ACHN (cell line): ENCODE measurements at regions not wholly inside any gene's neighbourhood (a gene's known extent, or its start where the extent isn't known, plus 50 kb on each side); places are given as distances from the start of the nearest gene placed in this dataset.

Experiments used
- DNase-seq: peaks from one replicate; pipeline ENCODE4 v3.0.0-alpha.2; 2015
- in situ Hi-C: cut with HindIII; loops from 2 replicates; pipeline ENCODE4 v1.10.0; 2017; ENCODE audit warnings: low sequenced_read_pairs, low pct_ligation_motif_present, low pct_unique_long_range_greater_than_20kb

GRCh38 chr4:147418226-147418625, 62.7 kb upstream of the EDNRA start:
- no peak for DNase-seq
- in situ Hi-C loops, result no loop called here

DNA sequence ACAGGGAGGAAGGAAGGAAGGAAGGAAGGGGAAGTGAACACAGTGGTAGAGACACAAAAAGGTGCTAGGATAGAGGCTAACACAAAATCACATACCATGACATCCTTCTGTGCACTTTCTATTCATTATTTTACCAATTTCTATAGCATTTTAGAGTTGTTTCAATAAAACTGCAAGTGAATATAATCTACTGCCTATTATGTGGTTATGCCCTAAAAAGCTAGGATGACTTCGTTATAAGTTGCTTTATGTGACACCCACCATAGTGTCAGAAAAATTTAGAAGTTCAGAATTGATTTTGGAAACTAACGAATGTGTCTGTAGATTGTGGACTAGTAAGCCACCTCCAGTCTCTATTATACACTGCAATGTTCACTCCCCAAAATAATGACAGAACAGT, 59.4 kb upstream of the EDNRA start:
- no peak for DNase-seq
- in situ Hi-C loops, result no loop called here

DNA sequence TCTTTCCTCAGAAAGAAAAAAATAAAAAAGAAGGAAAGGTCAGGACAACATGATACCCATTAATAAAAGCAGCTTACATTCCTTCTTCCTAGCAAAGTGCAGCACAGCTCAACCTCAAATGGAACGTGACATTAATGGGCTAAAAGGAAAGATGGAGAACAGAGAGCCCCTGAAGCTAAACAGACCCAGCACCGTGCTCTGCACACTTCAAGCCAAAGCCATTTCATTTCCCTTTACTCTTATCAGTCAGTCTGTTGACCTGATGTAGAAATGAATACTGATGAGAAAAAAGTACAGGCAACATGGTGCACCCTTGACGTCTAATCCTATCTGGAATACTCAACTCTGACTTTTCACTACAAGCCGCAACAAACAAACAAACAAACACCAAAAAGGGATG, 57.7 kb upstream of the EDNRA start:
- DNase-seq, result no peak
- in situ Hi-C loops, result no loop called here

- in situ Hi-C loops, result no loop called here
- DNase-seq, result no peak
Measured at GRCh38 chr4:147425019-147425418, 55.9 kb upstream of the EDNRA start.

DNA sequence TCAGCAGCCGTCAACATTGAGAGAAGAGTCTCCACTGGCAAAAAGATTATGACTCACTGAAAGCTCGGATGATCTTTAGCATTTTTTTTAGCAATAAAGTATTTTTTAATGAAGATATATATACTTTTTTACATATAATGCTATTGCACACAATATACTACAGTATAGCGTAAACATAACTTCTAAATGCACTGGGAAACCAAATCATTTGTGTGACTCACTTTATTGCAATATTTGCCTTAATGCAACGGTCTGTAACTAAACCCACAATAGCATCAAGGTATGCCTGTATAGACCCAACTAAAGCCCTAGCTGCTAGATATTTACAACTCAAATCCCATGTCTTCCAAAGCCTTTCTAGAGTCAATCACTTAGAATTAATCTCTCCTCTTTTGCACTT, 52.3 kb upstream of the EDNRA start:
- in situ Hi-C loops, result no loop called here
- DNase-seq, result no peak

DNA sequence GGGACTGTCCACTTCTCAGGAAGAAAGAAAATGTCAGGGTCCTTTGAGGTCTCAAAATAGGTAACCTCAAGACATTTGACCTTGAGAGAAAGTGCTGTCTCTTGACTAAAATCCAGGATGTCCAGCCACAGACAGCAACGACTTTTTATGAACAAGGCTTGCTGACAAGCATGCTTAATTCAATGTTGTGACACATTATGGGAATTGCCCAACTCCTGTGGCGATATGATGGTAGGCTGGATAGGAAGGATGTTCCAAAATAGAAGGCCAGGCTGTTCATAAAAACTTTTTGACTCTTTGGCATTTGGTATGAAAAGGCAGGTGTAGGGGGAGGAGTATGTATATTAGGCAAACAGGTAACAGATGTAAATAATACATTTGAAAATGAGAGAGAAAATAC, 50.8 kb upstream of the EDNRA start:
- DNase-seq, result no peak
- in situ Hi-C loops, result no loop called here
